Esophagus muscularis mucosa (tissue), 4 donors: ENCODE measurements at regions not wholly inside any gene's neighbourhood (a gene's known extent, or its start where the extent isn't known, plus 50 kb on each side); places are given as distances from the start of the nearest gene placed in this dataset.
"Not testable (repeated sequence)": the region's sequence is repeated elsewhere in the genome, so short reads cannot be mapped to it uniquely, and the experiment has no call there.

ENCODE experiments used
- DNase-seq: peaks from one replicate; pipeline ENCODE4 v3.0.0-alpha.2; 2017; ENCODE audit errors: extremely low spot score
- H3K27ac ChIP-seq, 4 donors: fragments of 200-600 bp; sonication (generic); replicated peaks in 1 of 4; 1 replicate in 3 of 4; 2 replicates in 1 of 4; pipeline ENCODE4 v1.5.1; 2016 to 2019; ENCODE audit warnings: mild to moderate bottlenecking in 1 of 4
- H3K27me3 ChIP-seq, 4 donors: fragments of 200-600 bp; sonication (generic); one replicate each; pipeline versions ENCODE4 v1.5.1 to v1.6.0; 2016 to 2019
- H3K36me3 ChIP-seq, 4 donors: fragments of 200-600 bp; sonication (generic); one replicate each; pipeline ENCODE4 v1.5.1; 2016 to 2019
- H3K4me1 ChIP-seq, 4 donors: fragments of 200-600 bp; sonication (generic); one replicate each; pipeline ENCODE4 v1.5.1; 2016 to 2019
- H3K4me3 ChIP-seq, 4 donors: fragments of 200-600 bp; sonication (generic); 1 replicate in 2 of 4; 2 replicates in 2 of 4; pipeline ENCODE4 v1.5.1; 2016 to 2019; ENCODE audit warnings: mild to moderate bottlenecking in 4 of 4, moderate library complexity in 1 of 4
- H3K9me3 ChIP-seq, 4 donors: fragments of 200-600 bp; sonication (generic); 1 replicate in 3 of 4; 2 replicates in 1 of 4; pipeline ENCODE4 v1.5.1; 2016 to 2019
- EP300 ChIP-seq: sonication (generic); formaldehyde crosslinking; IDR thresholded peaks from one replicate; pipeline ENCODE4 v1.6.1; 2017; ENCODE audit warnings: antibody characterized with exemption
- POLR2A ChIP-seq: fragments of 450-650 bp; IDR thresholded peaks from one replicate; pipeline ENCODE4 v1.6.1; 2017; ENCODE audit warnings: antibody characterized with exemption, moderate library complexity, mild to moderate bottlenecking, low read depth
- POLR2AphosphoS5 ChIP-seq, 2 donors: sonication (generic); formaldehyde crosslinking; IDR thresholded peaks; one replicate each; pipeline ENCODE4 v1.6.1; 2017; ENCODE audit warnings: antibody characterized with exemption in 2 of 2
- whole genome bisulfite sequencing: methylation state at CpG from one replicate; pipeline ENCODE4 v1.1.5; 2018; 5-methylcytosine and 5-hydroxymethylcytosine counted together
- intact Hi-C: fragments of 100-400 bp; cut with DNase I; formaldehyde crosslinking; loops from one replicate; pipeline ENCODE4 v1.15.1; 2023
- TF ChIP-seq, protein P1 (sequence below), 3 experiments: fragments of 200-600 bp in 2 of 3; fragments of 450-650 bp in 1 of 3; sonication (generic) in 2 of 3; IDR thresholded peaks; one replicate each; pipeline ENCODE4 v1.5.1; 2017 to 2019; ENCODE audit warnings: antibody characterized with exemption in 3 of 3, mild to moderate bottlenecking in 2 of 3, moderate library complexity in 1 of 3

DNA sequence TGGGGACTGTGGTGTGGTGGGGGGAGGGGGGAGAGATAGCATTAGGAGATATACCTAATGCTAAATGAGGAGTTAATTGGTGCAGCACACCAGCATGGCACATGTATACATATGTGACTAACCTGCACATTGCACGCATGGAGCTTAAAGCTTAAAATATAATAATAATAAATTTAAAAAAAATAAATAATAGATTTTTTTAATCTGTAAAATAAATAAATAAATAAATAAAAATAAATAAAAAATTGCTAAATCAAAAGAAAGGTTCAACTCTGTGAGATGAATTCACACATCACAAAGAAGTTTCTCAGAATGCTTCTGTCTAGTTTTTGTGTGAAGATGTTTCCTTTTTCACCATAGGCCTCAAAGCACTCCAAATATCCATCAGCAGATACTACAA lies 1793.7 kb downstream of the UQCRFS1 start:
- WGBS: 100% methylated on average over 1 of the region's 1 CpG
- DNase-seq, intact Hi-C loops, H3K4me1 ChIP-seq, H3K27me3 ChIP-seq, H3K4me3 ChIP-seq, H3K36me3 ChIP-seq, H3K27ac ChIP-seq: not testable (repeated sequence)
- peaks cover 0 to 17% (median 9%) of the 10 kb centered on the region in 4 donors for H3K9me3 ChIP-seq

DNA sequence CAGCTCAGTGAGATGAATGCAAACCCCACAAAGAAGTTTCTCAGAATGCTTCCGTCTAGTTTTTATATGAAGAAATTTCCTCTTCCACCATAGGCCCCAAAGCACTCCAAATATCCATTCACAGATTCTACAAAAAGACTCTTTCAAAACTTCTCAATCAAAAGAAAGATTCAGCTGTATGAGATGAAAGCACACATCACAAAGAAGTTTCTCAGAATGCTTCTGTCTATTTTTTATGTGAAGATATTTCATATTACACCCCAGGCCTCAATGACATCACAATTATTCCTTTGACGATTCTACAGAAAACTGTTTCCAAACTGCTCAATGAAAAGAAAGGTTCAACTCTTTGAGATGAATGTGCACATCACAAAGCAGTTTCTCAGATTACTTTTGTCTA lies 1819.4 kb downstream of the UQCRFS1 start:
- DNase-seq: no peak
- Histone ChIP-seq H3K36me3 (no peaks in the 10 kb centered on the region), H3K4me1 (no peaks in the 10 kb centered on the region), H3K4me3 (no peak overlapping the region), H3K27ac (no peak overlapping the region), H3K9me3 (peaks cover 0 to 15% (median 6%) of the 10 kb centered on the region in 4 donors), H3K27me3 (no peaks in the 10 kb centered on the region)
- intact Hi-C loops: no loop called here
- 75% methylated on average over 2 of the region's 2 CpGs for WGBS
- no peak for TF ChIP-seq EP300
- TF ChIP-seq POLR2A: no peak

DNA sequence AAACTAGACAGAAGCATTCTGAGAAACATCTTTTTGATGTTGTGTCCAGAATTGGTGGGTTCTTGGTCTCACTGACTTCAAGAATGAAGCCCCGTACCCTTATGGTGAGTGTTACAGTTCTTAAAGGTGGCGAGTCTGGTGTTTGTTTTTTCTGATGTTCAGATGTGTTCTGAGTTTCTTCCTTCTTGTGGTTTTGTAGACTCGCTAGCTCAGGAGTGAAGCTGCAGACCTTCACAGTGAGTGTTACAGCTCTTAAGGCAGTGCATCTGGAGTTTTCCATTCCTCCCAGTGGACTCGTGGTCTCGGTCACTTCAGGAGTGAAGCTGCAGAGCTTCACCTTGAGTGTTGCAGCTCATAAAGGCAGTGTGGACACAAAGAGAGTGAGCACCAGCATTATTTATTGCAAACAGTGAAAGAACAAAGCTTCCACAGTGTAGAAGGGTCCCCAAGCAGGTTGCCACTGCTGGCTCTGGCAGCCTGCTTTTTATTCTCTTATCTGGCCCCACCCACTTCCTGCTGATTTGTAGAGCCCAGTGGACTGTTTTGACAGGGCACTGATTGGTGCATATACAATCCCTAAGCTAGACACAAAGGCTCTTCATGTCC lies 1820.8 kb downstream of the UQCRFS1 start:
- no peak for DNase-seq
- Histone ChIP-seq H3K4me1 (no peaks in the 10 kb centered on the region), H3K36me3 (no peaks in the 10 kb centered on the region), H3K27ac (no peak overlapping the region), H3K4me3 (no peak overlapping the region), H3K27me3 (no peaks in the 10 kb centered on the region), H3K9me3 (peaks cover 0 to 28% (median 17%) of the 10 kb centered on the region in 4 donors)
- no peak for TF ChIP-seq EP300
- TF ChIP-seq POLR2AphosphoS5 (IDR thresholded peaks at IDR 0.05): no peak
- TF ChIP-seq POLR2A: no peak
- TF ChIP-seq, protein P1, sequence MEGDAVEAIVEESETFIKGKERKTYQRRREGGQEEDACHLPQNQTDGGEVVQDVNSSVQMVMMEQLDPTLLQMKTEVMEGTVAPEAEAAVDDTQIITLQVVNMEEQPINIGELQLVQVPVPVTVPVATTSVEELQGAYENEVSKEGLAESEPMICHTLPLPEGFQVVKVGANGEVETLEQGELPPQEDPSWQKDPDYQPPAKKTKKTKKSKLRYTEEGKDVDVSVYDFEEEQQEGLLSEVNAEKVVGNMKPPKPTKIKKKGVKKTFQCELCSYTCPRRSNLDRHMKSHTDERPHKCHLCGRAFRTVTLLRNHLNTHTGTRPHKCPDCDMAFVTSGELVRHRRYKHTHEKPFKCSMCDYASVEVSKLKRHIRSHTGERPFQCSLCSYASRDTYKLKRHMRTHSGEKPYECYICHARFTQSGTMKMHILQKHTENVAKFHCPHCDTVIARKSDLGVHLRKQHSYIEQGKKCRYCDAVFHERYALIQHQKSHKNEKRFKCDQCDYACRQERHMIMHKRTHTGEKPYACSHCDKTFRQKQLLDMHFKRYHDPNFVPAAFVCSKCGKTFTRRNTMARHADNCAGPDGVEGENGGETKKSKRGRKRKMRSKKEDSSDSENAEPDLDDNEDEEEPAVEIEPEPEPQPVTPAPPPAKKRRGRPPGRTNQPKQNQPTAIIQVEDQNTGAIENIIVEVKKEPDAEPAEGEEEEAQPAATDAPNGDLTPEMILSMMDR (IDR thresholded peaks at IDR 0.05): no peak
- 70% methylated on average over 5 of the region's 5 CpGs for WGBS
- intact Hi-C loops: no loop called here

DNA sequence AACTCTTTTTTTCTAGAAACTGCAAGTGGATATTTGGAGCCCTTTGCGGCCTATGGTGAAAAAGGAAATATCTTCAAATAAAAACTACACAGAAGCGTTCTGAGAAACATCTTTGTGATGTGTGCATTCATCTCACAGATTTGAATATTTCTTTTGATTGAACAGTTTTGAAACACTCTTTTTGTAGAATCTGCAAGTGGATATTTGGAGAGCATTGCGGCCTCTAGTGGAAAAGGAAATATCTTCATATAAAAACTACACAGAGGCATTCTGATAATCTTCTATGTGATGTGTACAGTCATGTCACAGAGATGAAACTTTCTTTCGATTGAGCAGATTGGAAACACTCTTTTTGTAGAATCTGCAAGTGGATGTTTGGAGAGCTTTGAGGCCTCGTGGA lies 1833.6 kb downstream of the UQCRFS1 start:
- H3K4me3 ChIP-seq, H3K27ac ChIP-seq, intact Hi-C loops, DNase-seq, H3K36me3 ChIP-seq, H3K27me3 ChIP-seq, H3K4me1 ChIP-seq: not testable (repeated sequence)
- peaks cover 0 to 19% (median 11%) of the 10 kb centered on the region in 4 donors for H3K9me3 ChIP-seq
- 37% methylated on average over 5 of the region's 5 CpGs for WGBS

DNA sequence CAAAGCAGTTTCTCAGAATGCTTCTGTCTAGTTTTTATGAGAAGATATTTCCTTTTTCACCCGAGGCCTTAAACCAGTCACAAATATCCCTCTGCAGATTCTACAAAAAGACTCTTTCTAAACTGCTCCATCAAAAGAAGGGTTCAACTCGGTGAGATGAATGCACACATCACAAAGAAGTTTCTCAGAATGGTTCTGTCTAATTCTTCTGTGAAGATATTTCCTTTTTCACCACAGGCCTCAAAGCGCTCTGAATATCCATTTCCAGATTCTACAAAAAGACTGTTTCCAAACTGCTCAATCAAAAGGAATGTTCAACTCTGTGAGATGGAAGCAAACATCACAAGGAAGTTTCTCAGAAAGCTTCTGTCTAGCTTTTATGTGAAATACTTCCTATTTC lies 1843.3 kb downstream of the UQCRFS1 start:
- H3K27me3 ChIP-seq, H3K27ac ChIP-seq, H3K4me1 ChIP-seq, H3K4me3 ChIP-seq, H3K36me3 ChIP-seq, intact Hi-C loops, DNase-seq: not testable (repeated sequence)
- WGBS: 46% methylated on average over 3 of the region's 3 CpGs
- peaks cover 0 to 31% (median 21%) of the 10 kb centered on the region in 4 donors for H3K9me3 ChIP-seq

DNA sequence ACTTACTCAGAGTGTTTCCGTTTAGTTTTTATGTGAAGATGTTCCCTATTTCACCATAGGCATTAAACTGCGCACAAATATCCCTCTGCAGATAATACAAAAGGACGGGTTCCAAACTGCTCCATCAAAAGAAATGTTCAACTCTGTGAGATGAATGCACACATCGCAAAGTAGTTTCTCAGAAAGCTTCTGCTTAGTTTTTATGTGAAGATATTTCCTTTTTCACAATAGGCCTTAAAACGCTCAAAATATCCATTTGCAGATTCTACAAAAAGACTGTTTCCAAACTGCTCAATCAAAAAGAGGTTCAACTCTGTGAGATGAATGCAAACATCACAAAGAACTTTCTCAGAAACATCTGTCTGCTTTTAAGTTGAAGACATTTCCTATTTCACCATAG lies 1850.5 kb downstream of the UQCRFS1 start:
- H3K27me3 ChIP-seq, DNase-seq, intact Hi-C loops, H3K4me3 ChIP-seq, H3K36me3 ChIP-seq, H3K27ac ChIP-seq, H3K4me1 ChIP-seq: not testable (repeated sequence)
- peaks cover 0 to 66% (median 55%) of the 10 kb centered on the region in 4 donors for H3K9me3 ChIP-seq
- WGBS: 46% methylated on average over 5 of the region's 5 CpGs

DNA sequence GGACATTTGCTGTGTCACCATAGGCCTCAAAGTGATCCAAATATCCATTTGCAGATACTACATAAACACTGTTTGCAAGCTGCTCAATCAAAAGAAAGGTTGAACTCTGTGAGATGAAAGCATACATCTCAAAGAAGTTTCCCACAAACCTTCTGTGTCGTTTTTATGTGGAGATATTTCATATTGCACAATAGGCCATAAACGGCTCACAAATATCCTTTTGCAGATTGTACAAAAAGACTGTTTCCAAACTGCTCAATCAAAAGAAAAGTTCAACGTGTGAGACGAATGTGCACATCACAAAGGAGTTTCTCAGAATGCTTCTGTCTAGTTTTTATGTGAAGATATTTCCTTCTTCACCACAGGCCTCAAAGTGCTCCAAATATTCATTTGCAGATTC lies 1857.4 kb downstream of the UQCRFS1 start:
- intact Hi-C loops, H3K4me3 ChIP-seq, H3K27me3 ChIP-seq, H3K36me3 ChIP-seq, DNase-seq, H3K27ac ChIP-seq, H3K4me1 ChIP-seq: not testable (repeated sequence)
- 41% methylated on average over 4 of the region's 4 CpGs for WGBS
- peaks cover 0 to 87% (median 74%) of the 10 kb centered on the region in 4 donors for H3K9me3 ChIP-seq
